CD4-positive, alpha-beta T cell (primary cell): ENCODE measurements at regions not wholly inside any gene's neighbourhood (a gene's known extent, or its start where the extent isn't known, plus 50 kb on each side); places are given as distances from the start of the nearest gene placed in this dataset.
A peak's percentile ranks its signal among the peaks of the same experiment; 100 is the strongest.

Experiments
- ATAC-seq: fragments of 200-7000 bp; cut with Tn5 transposase; one replicate; pipeline ENCODE4 v1.10.0; 2022; ENCODE audit warnings: mild to moderate bottlenecking; ENCODE audit not compliant: poor library complexity
- CTCF ChIA-PET: fragments of 350-600 bp; sonication (Branson Sonifier 250); formaldehyde crosslinking; loops from one replicate; lab custom pipeline; 2021; ENCODE audit warnings: antibody characterized with exemption, inconsistent platforms; lab: Charles Lee
- POLR2A ChIA-PET: fragments of 350-600 bp; sonication (Branson Sonifier 250); formaldehyde crosslinking; loops from one replicate; lab custom pipeline; 2021; ENCODE audit warnings: antibody characterized with exemption, inconsistent platforms; lab: Charles Lee
- DNase-seq, 14 experiments: peaks; one replicate each; pipeline ENCODE4 v3.0.0-alpha.2; 2013 to 2020; ENCODE audit warnings: mixed read lengths in 2 of 14
- H3K27ac ChIP-seq, 2 donors: one replicate each; pipeline versions ENCODE4 v1.5.1 to v1.7.0; 2013; ENCODE audit warnings: low read length in 2 of 2, low read depth in 1 of 2, mild to moderate bottlenecking in 1 of 2
- H3K27me3 ChIP-seq, 2 experiments: 1 replicate in 1 of 2; 2 replicates in 1 of 2; pipeline versions ENCODE4 v1.6.1 to v1.7.0; 2013; ENCODE audit warnings: low read length in 2 of 2, control low read depth in 1 of 2, mild to moderate bottlenecking in 1 of 2, moderate library complexity in 1 of 2; ENCODE audit not compliant: insufficient read depth in 2 of 2, control insufficient read depth in 1 of 2
- H3K36me3 ChIP-seq: one replicate; pipeline ENCODE4 v1.6.1; 2013; ENCODE audit warnings: low read length, control low read depth; ENCODE audit not compliant: insufficient read depth
- H3K4me1 ChIP-seq: one replicate; pipeline ENCODE4 v1.6.1; 2013; ENCODE audit warnings: low read length, control low read depth; ENCODE audit not compliant: insufficient read depth
- H3K4me3 ChIP-seq: one replicate; pipeline ENCODE4 v1.5.1; 2013; ENCODE audit warnings: mild to moderate bottlenecking, low read length, moderate library complexity
- H3K9me3 ChIP-seq, 2 experiments: 1 replicate in 1 of 2; 2 replicates in 1 of 2; pipeline versions ENCODE4 v1.6.1 to v1.7.0; 2013; ENCODE audit warnings: low read length in 2 of 2, mild to moderate bottlenecking in 2 of 2, control low read depth in 1 of 2, moderate library complexity in 1 of 2; ENCODE audit not compliant: control insufficient read depth in 1 of 2, insufficient read depth in 1 of 2
- H3K27ac Mint-ChIP-seq: one replicate; pipeline ENCODE4 v1.8.0; 2020; ENCODE audit warnings: mixed read lengths
- H3K27me3 Mint-ChIP-seq: one replicate; pipeline ENCODE4 v1.8.0; 2021; ENCODE audit warnings: mixed read lengths
- H3K36me3 Mint-ChIP-seq: one replicate; pipeline ENCODE4 v1.8.0; 2021; ENCODE audit warnings: low read depth, mixed read lengths
- H3K4me1 Mint-ChIP-seq: one replicate; pipeline ENCODE4 v1.8.0; 2021; ENCODE audit warnings: low read depth, mixed read lengths
- H3K4me3 Mint-ChIP-seq: one replicate; pipeline ENCODE4 v1.8.0; 2020; ENCODE audit warnings: mild to moderate bottlenecking, mixed read lengths
- H3K9me3 Mint-ChIP-seq: one replicate; pipeline ENCODE4 v1.8.0; 2020; ENCODE audit warnings: mixed read lengths
- CTCF ChIP-seq: fragments of 200-600 bp; IDR thresholded peaks from one replicate; pipeline ENCODE4 v1.8.0; 2022; ENCODE audit warnings: antibody characterized with exemption, mild to moderate bottlenecking
- intact Hi-C, 2 experiments: fragments of 100-400 bp; cut with DNase I in 1 of 2; cut with micrococcal nuclease in 1 of 2; formaldehyde crosslinking; loops; one replicate each; pipeline versions ENCODE4 v1.15.1 to v1.9.0; 2023 to 2025; cut with DNase I, micrococcal nuclease

GRCh38 chr6:137365707-137366437, 128.3 kb downstream of the OLIG3 start:
- DNase-seq (no peak), ATAC-seq (no peak)
- Histone ChIP-seq H3K4me3 (no peak overlapping the region), H3K9me3 (no peaks in the 10 kb centered on the region), H3K27ac (no peak overlapping the region), H3K4me1 (peaks cover 16% of the 10 kb centered on the region), H3K36me3 (no peaks in the 10 kb centered on the region), H3K27me3 (no peaks in the 10 kb centered on the region)
- peaks cover 32% of the 10 kb centered on the region for H3K4me1 Mint-ChIP-seq
- no peaks in the 10 kb centered on the region for H3K9me3 Mint-ChIP-seq
- intact Hi-C loops, result no loop called here
- H3K27ac Mint-ChIP-seq, result no peak overlapping the region
- no peak overlapping the region for H3K4me3 Mint-ChIP-seq
- no peaks in the 10 kb centered on the region for H3K36me3 Mint-ChIP-seq
- POLR2A ChIA-PET, result interaction anchor here (1.6 kb wide), 1 partner anchor 10 kb away, joined by 3 read pairs; no protein-coding TSS in a partner anchor
- no peak for TF ChIP-seq CTCF
- H3K27me3 Mint-ChIP-seq, result no peaks in the 10 kb centered on the region
- CTCF ChIA-PET, result no interaction called here

GRCh38 chr6:137363805-137364138, 130.4 kb downstream of the OLIG3 start:
- Mint-ChIP-seq H3K36me3 (no peaks in the 10 kb centered on the region), H3K9me3 (no peaks in the 10 kb centered on the region), H3K27me3 (no peaks in the 10 kb centered on the region), H3K4me1 (peaks cover 32% of the 10 kb centered on the region), H3K27ac (no peak overlapping the region), H3K4me3 (no peak overlapping the region)
- Histone ChIP-seq H3K27ac (no peak overlapping the region), H3K9me3 (no peaks in the 10 kb centered on the region), H3K27me3 (no peaks in the 10 kb centered on the region), H3K36me3 (no peaks in the 10 kb centered on the region), H3K4me1 (peaks cover 16% of the 10 kb centered on the region), H3K4me3 (no peak overlapping the region)
- ChIA-PET POLR2A (interaction anchor here (0.5 to 1.4 kb wide), 4 partner anchors 9 to 363 kb away, joined by 3 to 4 read pairs (median 3); no protein-coding TSS in a partner anchor), CTCF (interaction anchor here (1.4 kb wide), 1 partner anchor 226 kb away, joined by 3 read pairs; no protein-coding TSS in a partner anchor)
- intact Hi-C loops, result no loop called here
- DNase-seq, result peak in 3 of 14 experiments; percentile 67 to 83 (median 71)
- peak; percentile 68 for ATAC-seq
- no peak for TF ChIP-seq CTCF

- H3K27me3 Mint-ChIP-seq, result no peaks in the 10 kb centered on the region
- Histone ChIP-seq H3K9me3 (no peaks in the 10 kb centered on the region), H3K4me3 (no peak overlapping the region), H3K27ac (no peak overlapping the region), H3K4me1 (peaks cover 16% of the 10 kb centered on the region), H3K27me3 (no peaks in the 10 kb centered on the region), H3K36me3 (no peaks in the 10 kb centered on the region)
- H3K36me3 Mint-ChIP-seq, result no peaks in the 10 kb centered on the region
- H3K27ac Mint-ChIP-seq, result peak overlapping the region; percentile 31
- ChIA-PET CTCF (interaction anchor here (1.4 kb wide), 1 partner anchor 227 kb away, joined by 3 read pairs; no protein-coding TSS in a partner anchor), POLR2A (interaction anchor here (0.5 to 1.4 kb wide), 4 partner anchors 9 to 363 kb away, joined by 3 to 4 read pairs (median 3); no protein-coding TSS in a partner anchor)
- ATAC-seq (no peak), DNase-seq (no peak)
- no peak overlapping the region for H3K4me3 Mint-ChIP-seq
- intact Hi-C loops, result no loop called here
- TF ChIP-seq CTCF, result no peak
- H3K9me3 Mint-ChIP-seq, result no peaks in the 10 kb centered on the region
- peaks cover 32% of the 10 kb centered on the region for H3K4me1 Mint-ChIP-seq
These were observed 131.1 kb downstream of the OLIG3 start for GRCh38 chr6:137362878-137363804.
